MCF 10A (cell line): ENCODE measurements at regions not wholly inside any gene's neighbourhood (a gene's known extent, or its start where the extent isn't known, plus 50 kb on each side); places are given as distances from the start of the nearest gene placed in this dataset.

Experiments used
- BruUV-seq: library from RNA; stranded (reverse); fragments of 400-500 nt; replicated peaks from 2 replicates; lab custom pipeline; 2021; lab: Mats Ljungman, UMichigan
- CTCF ChIA-PET: fragments of 300-600 bp; sonication (Branson Sonifier 250); formaldehyde crosslinking; extraction: SDS; loops from one replicate; lab custom pipeline; 2021; ENCODE audit warnings: antibody characterized with exemption, inconsistent platforms; lab: Yijun Ruan, JAX
- POLR2A ChIA-PET: fragments of 300-600, 350-650 bp; sonication (Branson Sonifier 250); formaldehyde crosslinking; extraction: SDS; loops from one replicate; lab custom pipeline; 2020; ENCODE audit warnings: antibody characterized with exemption, inconsistent platforms; lab: Yijun Ruan, JAX
- DNase-seq: peaks from one replicate; pipeline ENCODE4 v3.0.0-alpha.2; 2018; ENCODE audit not compliant: unreplicated experiment
- H3K27ac Mint-ChIP-seq: one replicate; pipeline ENCODE4 v1.8.0; 2022; ENCODE audit warnings: mild to moderate bottlenecking, low read depth, mixed read lengths; ENCODE audit not compliant: unreplicated experiment
- H3K27me3 Mint-ChIP-seq: one replicate; pipeline ENCODE4 v1.8.0; 2022; ENCODE audit warnings: mixed read lengths; ENCODE audit not compliant: insufficient read depth, unreplicated experiment
- H3K36me3 Mint-ChIP-seq: one replicate; pipeline ENCODE4 v1.8.0; 2022; ENCODE audit warnings: mild to moderate bottlenecking, moderate library complexity, mixed read lengths; ENCODE audit not compliant: insufficient read depth, unreplicated experiment
- H3K4me1 Mint-ChIP-seq: one replicate; pipeline ENCODE4 v1.8.0; 2022; ENCODE audit warnings: mixed read lengths; ENCODE audit not compliant: insufficient read depth, unreplicated experiment
- H3K4me3 Mint-ChIP-seq: one replicate; pipeline ENCODE4 v1.8.0; 2022; ENCODE audit warnings: mild to moderate bottlenecking, moderate library complexity, mixed read lengths; ENCODE audit not compliant: unreplicated experiment
- H3K9me3 Mint-ChIP-seq: one replicate; pipeline ENCODE4 v1.8.0; 2022; ENCODE audit warnings: mixed read lengths; ENCODE audit not compliant: unreplicated experiment
- CTCF ChIP-seq: fragments of 200-600 bp; IDR thresholded peaks from one replicate; pipeline ENCODE4 v1.8.0; 2022; ENCODE audit warnings: antibody characterized with exemption, mild to moderate bottlenecking; ENCODE audit not compliant: unreplicated experiment
- intact Hi-C: fragments of 100-400 bp; cut with micrococcal nuclease; formaldehyde crosslinking; loops from 2 replicates; pipeline ENCODE4 v1.14.1; 2022

GRCh38 chr3:30248423-30248822 is 358.0 kb upstream of the TGFBR2 start:
- intact Hi-C loops = no loop called here
- peaks cover 5% of the 10 kb centered on the region for H3K9me3 Mint-ChIP-seq
- no peaks in the 10 kb centered on the region for H3K36me3 Mint-ChIP-seq
- no peak overlapping the region for H3K4me3 Mint-ChIP-seq
- BruUV-seq = no TSS peak
- H3K27ac Mint-ChIP-seq = no peak overlapping the region
- TF ChIP-seq CTCF = no peak
- no peak for DNase-seq
- ChIA-PET POLR2A (interaction anchor here (0.6 kb wide), 1 partner anchor 9 kb away, joined by 4 read pairs; no protein-coding TSS in a partner anchor), CTCF (no interaction called here)
- no peaks in the 10 kb centered on the region for H3K27me3 Mint-ChIP-seq
- H3K4me1 Mint-ChIP-seq = peaks cover 10% of the 10 kb centered on the region

- Mint-ChIP-seq H3K36me3 (no peaks in the 10 kb centered on the region), H3K9me3 (peaks cover 5% of the 10 kb centered on the region), H3K27ac (peak overlapping the region; percentile 16), H3K4me1 (peaks cover 10% of the 10 kb centered on the region), H3K4me3 (no peak overlapping the region), H3K27me3 (no peaks in the 10 kb centered on the region)
- no peak for TF ChIP-seq CTCF
- POLR2A ChIA-PET = interaction anchor here (0.7 to 1.6 kb wide), 4 partner anchors 9 to 119 kb away, joined by 3 to 6 read pairs (median 4); no protein-coding TSS in a partner anchor
- intact Hi-C loops = no loop called here
- BruUV-seq = no TSS peak
- DNase-seq = no peak
- CTCF ChIA-PET = no interaction called here
Measured at GRCh38 chr3:30252474-30252873, 353.9 kb upstream of the TGFBR2 start.

GRCh38 chr3:30253832-30254231 is 352.6 kb upstream of the TGFBR2 start:
- H3K9me3 Mint-ChIP-seq = peaks cover 5% of the 10 kb centered on the region
- intact Hi-C loops = no loop called here
- H3K4me1 Mint-ChIP-seq = peaks cover 10% of the 10 kb centered on the region
- H3K27me3 Mint-ChIP-seq = no peaks in the 10 kb centered on the region
- no peak for TF ChIP-seq CTCF
- no peaks in the 10 kb centered on the region for H3K36me3 Mint-ChIP-seq
- H3K27ac Mint-ChIP-seq = no peak overlapping the region
- no peak overlapping the region for H3K4me3 Mint-ChIP-seq
- BruUV-seq = no TSS peak
- DNase-seq = no peak
- ChIA-PET POLR2A (no interaction called here), CTCF (no interaction called here)

GRCh38 chr3:30256474-30256873 is 349.9 kb upstream of the TGFBR2 start:
- H3K9me3 Mint-ChIP-seq = peaks cover 5% of the 10 kb centered on the region
- no TSS peak for BruUV-seq
- no peak for DNase-seq
- H3K27ac Mint-ChIP-seq = no peak overlapping the region
- TF ChIP-seq CTCF = no peak
- no peaks in the 10 kb centered on the region for H3K36me3 Mint-ChIP-seq
- POLR2A ChIA-PET = no interaction called here
- no peaks in the 10 kb centered on the region for H3K27me3 Mint-ChIP-seq
- intact Hi-C loops = no loop called here
- H3K4me3 Mint-ChIP-seq = no peak overlapping the region
- CTCF ChIA-PET = interaction anchor here (0.6 to 1.5 kb wide), 2 partner anchors 9 to 629 kb away, joined by 3 read pairs; no protein-coding TSS in a partner anchor
- H3K4me1 Mint-ChIP-seq = peaks cover 10% of the 10 kb centered on the region
